H9 (cell line): ENCODE measurements at regions not wholly inside any gene's neighbourhood (a gene's known extent, or its start where the extent isn't known, plus 50 kb on each side); places are given as distances from the start of the nearest gene placed in this dataset.

Source experiments
- DNase-seq: peaks from one replicate; pipeline ENCODE4 v3.0.0-alpha.2; 2017
- H2AFZ ChIP-seq: one replicate; pipeline ENCODE4 v1.6.1; 2013; ENCODE audit warnings: mild to moderate bottlenecking, low read length, control low read depth, moderate library complexity
- H2AK5ac ChIP-seq: 2 replicates; pipeline ENCODE4 v1.6.1; 2013; ENCODE audit warnings: low read length, control low read depth, mixed read lengths; ENCODE audit not compliant: insufficient read length
- H2BK120ac ChIP-seq: one replicate; pipeline ENCODE4 v1.6.1; 2013; ENCODE audit warnings: low read depth, mild to moderate bottlenecking, low read length, control low read depth, inconsistent platforms; ENCODE audit not compliant: poor library complexity, severe bottlenecking
- H2BK12ac ChIP-seq: 2 replicates; pipeline ENCODE4 v1.6.1; 2013; ENCODE audit warnings: low read length, control low read depth, mixed read lengths, low read depth; ENCODE audit not compliant: insufficient read length
- H2BK15ac ChIP-seq: 2 replicates; pipeline ENCODE4 v1.6.1; 2013; ENCODE audit warnings: low read depth, low read length, control low read depth
- H2BK20ac ChIP-seq: one replicate; pipeline ENCODE4 v1.6.1; 2013; ENCODE audit warnings: low read depth, mild to moderate bottlenecking, low read length, control low read depth, inconsistent platforms; ENCODE audit not compliant: poor library complexity, severe bottlenecking
- H2BK5ac ChIP-seq: 2 replicates; pipeline ENCODE4 v1.6.1; 2013; ENCODE audit warnings: low read length, control low read depth, mixed read lengths; ENCODE audit not compliant: insufficient read length
- H3K14ac ChIP-seq: 2 replicates; pipeline ENCODE4 v1.6.1; 2013; ENCODE audit warnings: low read length, control low read depth; ENCODE audit not compliant: insufficient read depth
- H3K18ac ChIP-seq: 2 replicates; pipeline ENCODE4 v1.6.1; 2013; ENCODE audit warnings: low read depth, mild to moderate bottlenecking, mixed read lengths, low read length, control low read depth; ENCODE audit not compliant: insufficient read length
- H3K23ac ChIP-seq: 2 replicates; pipeline ENCODE4 v1.6.1; 2013; ENCODE audit warnings: low read length, control low read depth, mixed read lengths, low read depth; ENCODE audit not compliant: insufficient read length
- H3K23me2 ChIP-seq: 2 replicates; pipeline ENCODE4 v1.6.1; 2013; ENCODE audit warnings: low read depth, mild to moderate bottlenecking, mixed read lengths, low read length, control low read depth; ENCODE audit not compliant: insufficient read length, poor library complexity, severe bottlenecking
- H3K27ac ChIP-seq: 2 replicates; pipeline ENCODE4 v1.5.1; 2013; ENCODE audit warnings: low read length, control low read depth, mixed read lengths, low read depth; ENCODE audit not compliant: insufficient read length
- H3K27me3 ChIP-seq: 2 replicates; pipeline ENCODE4 v1.6.1; 2013; ENCODE audit warnings: low read length, control low read depth, inconsistent platforms; ENCODE audit not compliant: insufficient read depth
- H3K4ac ChIP-seq: 2 replicates; pipeline ENCODE4 v1.6.1; 2013; ENCODE audit warnings: low read depth, mild to moderate bottlenecking, control low read depth, inconsistent platforms, low read length, moderate library complexity
- H3K4me1 ChIP-seq: 2 replicates; pipeline ENCODE4 v1.6.1; 2013; ENCODE audit warnings: low read length, control low read depth, inconsistent platforms; ENCODE audit not compliant: insufficient read depth
- H3K4me2 ChIP-seq: 2 replicates; pipeline ENCODE4 v1.6.1; 2013; ENCODE audit warnings: low read length, control low read depth, mixed read lengths; ENCODE audit not compliant: insufficient read length, insufficient read depth
- H3K56ac ChIP-seq: 2 replicates; pipeline ENCODE4 v1.6.1; 2013; ENCODE audit warnings: low read depth, mild to moderate bottlenecking, mixed read lengths, low read length, control low read depth; ENCODE audit not compliant: insufficient read length
- H3K79me1 ChIP-seq: 2 replicates; pipeline ENCODE4 v1.6.1; 2013; ENCODE audit warnings: low read depth, mild to moderate bottlenecking, moderate library complexity, low read length, control low read depth, inconsistent platforms; ENCODE audit not compliant: insufficient read depth, poor library complexity, severe bottlenecking
- H3K79me2 ChIP-seq: 2 replicates; pipeline ENCODE4 v1.6.1; 2013; ENCODE audit warnings: low read length, control low read depth, inconsistent platforms; ENCODE audit not compliant: insufficient read depth
- H3K9ac ChIP-seq: 2 replicates; pipeline ENCODE4 v1.6.1; 2013; ENCODE audit warnings: low read length, control low read depth, mixed read lengths; ENCODE audit not compliant: insufficient read length; ENCODE audit errors: extremely low read depth
- H3K9me3 ChIP-seq: one replicate; pipeline ENCODE4 v1.6.1; 2013; ENCODE audit warnings: low read depth, low read length, inconsistent platforms; ENCODE audit not compliant: control insufficient read depth
- H3T11ph ChIP-seq: one replicate; pipeline ENCODE4 v1.6.1; 2013; ENCODE audit warnings: mild to moderate bottlenecking, low read length, control low read depth, inconsistent platforms
- H4K20me1 ChIP-seq: one replicate; pipeline ENCODE4 v1.6.1; 2013; ENCODE audit not compliant: control insufficient read depth, insufficient read length, insufficient read depth
- H4K5ac ChIP-seq: 2 replicates; pipeline ENCODE4 v1.6.1; 2013; ENCODE audit warnings: low read depth, mild to moderate bottlenecking, mixed read lengths, low read length, control low read depth; ENCODE audit not compliant: insufficient read length
- H4K8ac ChIP-seq: replicated peaks from 2 replicates; pipeline ENCODE4 v1.6.1; 2013; ENCODE audit warnings: low read length, control low read depth, mixed read lengths, low read depth; ENCODE audit not compliant: insufficient read length
- H4K91ac ChIP-seq: 2 replicates; pipeline ENCODE4 v1.6.1; 2013; ENCODE audit warnings: low read depth, mild to moderate bottlenecking, moderate library complexity, mixed read lengths, low read length, control low read depth; ENCODE audit not compliant: insufficient read length
- H3K27ac Mint-ChIP-seq, 3 experiments: 2 replicates in 2 of 3; 3 replicates in 1 of 3; pipeline ENCODE4 v1.8.0; 2020 to 2021; ENCODE audit warnings: mixed read lengths in 3 of 3, mild to moderate bottlenecking in 1 of 3, moderate library complexity in 1 of 3
- H3K27me3 Mint-ChIP-seq: 2 replicates; pipeline ENCODE4 v1.8.0; 2021; ENCODE audit warnings: low read depth, mild to moderate bottlenecking, moderate library complexity, mixed read lengths
- H3K36me3 Mint-ChIP-seq, 3 experiments: 2 replicates in 2 of 3; 3 replicates in 1 of 3; pipeline ENCODE4 v1.8.0; 2020 to 2021; ENCODE audit warnings: low read depth in 3 of 3, mixed read lengths in 3 of 3; ENCODE audit not compliant: insufficient read depth in 1 of 3
- H3K4me1 Mint-ChIP-seq, 2 experiments: 2 replicates each; pipeline ENCODE4 v1.8.0; 2020; ENCODE audit warnings: mixed read lengths in 2 of 2
- H3K4me3 Mint-ChIP-seq, 2 experiments: 2 replicates in 1 of 2; 3 replicates in 1 of 2; pipeline ENCODE4 v1.8.0; 2020 to 2021; ENCODE audit warnings: mild to moderate bottlenecking in 2 of 2, mixed read lengths in 2 of 2, moderate library complexity in 1 of 2
- H3K9me3 Mint-ChIP-seq, 2 experiments: 2 replicates in 1 of 2; 3 replicates in 1 of 2; pipeline ENCODE4 v1.8.0; 2020; ENCODE audit warnings: mild to moderate bottlenecking in 2 of 2, mixed read lengths in 2 of 2, moderate library complexity in 1 of 2
- WGBS: extraction: QIAGEN DNeasy Blood & Tissue Kit; methylation state at CpG from one replicate; pipeline ENCODE4 v1.1.7; 2013; ENCODE audit warnings: missing lambda C conversion rate, low lambda C conversion rate, mixed read lengths; ENCODE audit not compliant: insufficient read length; ENCODE audit errors: extremely low coverage; 5-methylcytosine and 5-hydroxymethylcytosine counted together
- TF ChIP-seq, protein P1 (sequence below): fragments of 200-600 bp; sonication (generic); conservative IDR thresholded peaks from 3 replicates; pipeline ENCODE4 v1.8.0; 2021; ENCODE audit warnings: antibody characterized with exemption, mild to moderate bottlenecking

DNA sequence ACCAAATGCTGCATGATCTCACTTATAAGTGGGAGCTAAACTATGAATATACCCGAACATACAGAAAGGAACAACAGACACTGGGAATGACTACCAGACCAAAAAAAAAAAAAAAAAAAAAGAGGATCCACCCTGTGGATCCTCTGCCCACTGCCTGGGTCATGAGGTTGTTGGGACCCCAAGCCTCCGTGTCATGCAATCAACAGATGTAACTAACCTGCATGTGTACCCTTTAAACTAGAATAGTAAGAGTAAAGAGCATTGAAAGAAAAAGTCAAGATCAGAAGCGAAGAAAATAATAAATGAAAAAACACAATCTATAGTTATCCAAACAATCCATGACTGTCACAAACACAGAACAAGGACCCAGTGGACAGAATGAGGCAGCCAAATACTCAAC is 109.5 kb upstream of the TOP3B start:
- Histone ChIP-seq H3K9ac (no peak overlapping the region), H2AFZ (no peak overlapping the region), H3K27me3 (peaks cover 79% of the 10 kb centered on the region), H3K4me1 (no peaks in the 10 kb centered on the region), H2AK5ac (no peak overlapping the region), H3K23ac (no peak overlapping the region), H3K79me2 (no peaks in the 10 kb centered on the region), H3K79me1 (no peaks in the 10 kb centered on the region), H3K4ac (no peak overlapping the region), H3K56ac (no peak overlapping the region), H3K23me2 (no peaks in the 10 kb centered on the region), H2BK12ac (no peak overlapping the region), H3K4me2 (no peak overlapping the region), H4K8ac (no peak overlapping the region), H3T11ph (no peak overlapping the region), H3K14ac (no peak overlapping the region), H3K18ac (no peak overlapping the region), H4K5ac (no peak overlapping the region), H3K27ac (no peak overlapping the region), H3K9me3 (no peaks in the 10 kb centered on the region), H2BK5ac (no peak overlapping the region), H2BK15ac (no peak overlapping the region), H4K91ac (no peak overlapping the region), H2BK120ac (no peak overlapping the region), H4K20me1 (no peaks in the 10 kb centered on the region), H2BK20ac (no peak overlapping the region)
- no peak for DNase-seq
- H3K36me3 Mint-ChIP-seq: no peaks in the 10 kb centered on the region
- H3K27ac Mint-ChIP-seq: no peak overlapping the region
- no peak overlapping the region for H3K4me3 Mint-ChIP-seq
- TF ChIP-seq, protein P1, sequence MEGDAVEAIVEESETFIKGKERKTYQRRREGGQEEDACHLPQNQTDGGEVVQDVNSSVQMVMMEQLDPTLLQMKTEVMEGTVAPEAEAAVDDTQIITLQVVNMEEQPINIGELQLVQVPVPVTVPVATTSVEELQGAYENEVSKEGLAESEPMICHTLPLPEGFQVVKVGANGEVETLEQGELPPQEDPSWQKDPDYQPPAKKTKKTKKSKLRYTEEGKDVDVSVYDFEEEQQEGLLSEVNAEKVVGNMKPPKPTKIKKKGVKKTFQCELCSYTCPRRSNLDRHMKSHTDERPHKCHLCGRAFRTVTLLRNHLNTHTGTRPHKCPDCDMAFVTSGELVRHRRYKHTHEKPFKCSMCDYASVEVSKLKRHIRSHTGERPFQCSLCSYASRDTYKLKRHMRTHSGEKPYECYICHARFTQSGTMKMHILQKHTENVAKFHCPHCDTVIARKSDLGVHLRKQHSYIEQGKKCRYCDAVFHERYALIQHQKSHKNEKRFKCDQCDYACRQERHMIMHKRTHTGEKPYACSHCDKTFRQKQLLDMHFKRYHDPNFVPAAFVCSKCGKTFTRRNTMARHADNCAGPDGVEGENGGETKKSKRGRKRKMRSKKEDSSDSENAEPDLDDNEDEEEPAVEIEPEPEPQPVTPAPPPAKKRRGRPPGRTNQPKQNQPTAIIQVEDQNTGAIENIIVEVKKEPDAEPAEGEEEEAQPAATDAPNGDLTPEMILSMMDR: no peak
- no peaks in the 10 kb centered on the region for H3K4me1 Mint-ChIP-seq
- H3K9me3 Mint-ChIP-seq: no peaks in the 10 kb centered on the region
- WGBS: no CpG with 5 or more reads among the region's 3 CpGs
- H3K27me3 Mint-ChIP-seq: peaks cover 100% of the 10 kb centered on the region
